HEK293 (cell line): ENCODE measurements at regions not wholly inside any gene's neighbourhood (a gene's known extent, or its start where the extent isn't known, plus 50 kb on each side); places are given as distances from the start of the nearest gene placed in this dataset.

Experiments used
- BCL11B ChIP-seq: fragments of 450-650 bp; formaldehyde crosslinking; IDR thresholded peaks from 2 replicates; pipeline ENCODE4 v1.5.1; 2016; ENCODE audit warnings: low read depth, missing biosample characterization, missing genetic modification characterization
- CTCF ChIP-seq: fragments of 450-650 bp; formaldehyde crosslinking; IDR thresholded peaks from 2 replicates; pipeline ENCODE4 v1.5.1; 2016; ENCODE audit warnings: missing biosample characterization, missing genetic modification characterization
- ZBTB20 ChIP-seq: fragments of 450-650 bp; formaldehyde crosslinking; IDR thresholded peaks from 2 replicates; pipeline ENCODE4 v1.5.1; 2016; ENCODE audit warnings: missing biosample characterization, missing genetic modification characterization
- ZBTB48 ChIP-seq: fragments of 450-650 bp; formaldehyde crosslinking; IDR thresholded peaks from 2 replicates; pipeline ENCODE4 v1.5.1; 2016; ENCODE audit warnings: missing biosample characterization, missing genetic modification characterization
- ZIC2 ChIP-seq: fragments of 450-650 bp; formaldehyde crosslinking; IDR thresholded peaks from 2 replicates; pipeline ENCODE4 v1.5.1; 2016; ENCODE audit warnings: missing biosample characterization, missing genetic modification characterization
- ZNF423 ChIP-seq: fragments of 450-650 bp; formaldehyde crosslinking; IDR thresholded peaks from 2 replicates; pipeline ENCODE4 v1.5.1; 2016; ENCODE audit warnings: missing biosample characterization, missing genetic modification characterization
- ZNF518A ChIP-seq: fragments of 450-650 bp; formaldehyde crosslinking; conservative IDR thresholded peaks from 2 replicates; pipeline ENCODE4 v1.5.1; 2016; ENCODE audit warnings: low read depth, missing biosample characterization, missing genetic modification characterization
- TF ChIP-seq, protein P1 (sequence below): IDR thresholded peaks from 2 replicates; pipeline ENCODE4 v1.6.1; 2011; ENCODE audit warnings: mild to moderate bottlenecking, low read depth, low read length, borderline replicate concordance

GRCh38 chr6:126198631-126199030 lies 141.3 kb upstream of the CENPW start:
- no peak for TF ChIP-seq CTCF
- TF ChIP-seq, protein P1, sequence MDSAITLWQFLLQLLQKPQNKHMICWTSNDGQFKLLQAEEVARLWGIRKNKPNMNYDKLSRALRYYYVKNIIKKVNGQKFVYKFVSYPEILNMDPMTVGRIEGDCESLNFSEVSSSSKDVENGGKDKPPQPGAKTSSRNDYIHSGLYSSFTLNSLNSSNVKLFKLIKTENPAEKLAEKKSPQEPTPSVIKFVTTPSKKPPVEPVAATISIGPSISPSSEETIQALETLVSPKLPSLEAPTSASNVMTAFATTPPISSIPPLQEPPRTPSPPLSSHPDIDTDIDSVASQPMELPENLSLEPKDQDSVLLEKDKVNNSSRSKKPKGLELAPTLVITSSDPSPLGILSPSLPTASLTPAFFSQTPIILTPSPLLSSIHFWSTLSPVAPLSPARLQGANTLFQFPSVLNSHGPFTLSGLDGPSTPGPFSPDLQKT, result no peak
- no peak for TF ChIP-seq ZBTB48 (tag by site-specific recombination)
- no peak for TF ChIP-seq BCL11B
- TF ChIP-seq ZBTB20 (tag by site-specific recombination), result no peak
- no peak for TF ChIP-seq ZNF518A
- no peak for TF ChIP-seq ZIC2
- no peak for TF ChIP-seq ZNF423 (tag by site-specific recombination)
